HCT116 (cell line): ENCODE measurements at regions not wholly inside any gene's neighbourhood (a gene's known extent, or its start where the extent isn't known, plus 50 kb on each side); places are given as distances from the start of the nearest gene placed in this dataset.

Experiments
- ATAC-seq: fragments of 200-7000 bp; cut with Tn5 transposase; 2 replicates; pipeline ENCODE4 v1.9.1; 2020; ENCODE audit warnings: mild to moderate bottlenecking, moderate library complexity
- BruUV-seq: library from RNA; stranded (reverse); fragments of 400-500 nt; replicated peaks from 2 replicates; lab custom pipeline; 2021; lab: Mats Ljungman, UMichigan
- CTCF ChIA-PET: fragments of 300-600 bp; sonication (Branson Sonifier 250); formaldehyde crosslinking; loops from one replicate; lab custom pipeline; 2021; ENCODE audit warnings: antibody characterized with exemption; lab: Charles Lee
- POLR2A ChIA-PET: fragments of 300-600, 350-600 bp; sonication (Branson Sonifier 250); formaldehyde crosslinking; loops from one replicate; lab custom pipeline; 2021; ENCODE audit warnings: antibody characterized with exemption; lab: Charles Lee
- RAD21 ChIA-PET, 2 experiments: fragments of 300-600 bp; sonication (Branson Sonifier 250); formaldehyde crosslinking; loops; one replicate each; lab custom pipeline; 2023; ENCODE audit warnings: low total read pairs in 2 of 2; ENCODE audit not compliant: uncharacterized antibody in 2 of 2, unreplicated experiment in 2 of 2, low non-redundant PET in 1 of 2; lab: Charles Lee
- DNase-seq: peaks from one replicate; pipeline ENCODE4 v3.0.0-alpha.2; 2010; ENCODE audit warnings: low read depth, low spot score
- H2AFZ ChIP-seq: fragments of 200-600 bp; shearing (Covaris generic), sonication (generic); 2 replicates; pipeline ENCODE4 v1.6.1; 2017; ENCODE audit warnings: low read depth, mixed run types, mixed read lengths, antibody characterized with exemption, low read length; ENCODE audit not compliant: poor library complexity, severe bottlenecking
- H3K27ac ChIP-seq: 2 replicates; pipeline ENCODE4 v1.5.1; 2012; ENCODE audit warnings: low read depth, low read length
- H3K27me3 ChIP-seq: fragments of 200-600 bp; sonication (generic); 2 replicates; pipeline ENCODE4 v1.6.1; 2016; ENCODE audit warnings: mixed run types, low read length, mixed read lengths; ENCODE audit not compliant: insufficient read depth
- H3K36me3 ChIP-seq, 2 experiments: fragments of 200-500 bp in 1 of 2; fragments of 200-600 bp in 1 of 2; sonication (Bioruptor generic) in 1 of 2; sonication (generic) in 1 of 2; 2 replicates each; pipeline versions ENCODE4 v1.5.1 to v1.6.1; 2014 to 2016; ENCODE audit warnings: low read length in 2 of 2, inconsistent platforms in 1 of 2, mixed read lengths in 1 of 2, mixed run types in 1 of 2; ENCODE audit not compliant: insufficient read depth in 2 of 2, control insufficient read depth in 1 of 2
- H3K4me1 ChIP-seq, 2 experiments: fragments of 200-600 bp in 1 of 2; sonication (generic) in 1 of 2; 2 replicates each; pipeline versions ENCODE4 v1.5.1 to v1.6.1; 2012 to 2017; ENCODE audit warnings: low read length in 2 of 2, inconsistent platforms in 1 of 2, mild to moderate bottlenecking in 1 of 2, mixed read lengths in 1 of 2, mixed run types in 1 of 2, moderate library complexity in 1 of 2; ENCODE audit not compliant: insufficient read depth in 2 of 2, control insufficient read depth in 1 of 2
- H3K4me2 ChIP-seq: fragments of 200-600 bp; sonication (generic); 2 replicates; pipeline ENCODE4 v1.6.1; 2017; ENCODE audit warnings: mixed run types, low read length, mixed read lengths
- H3K4me3 ChIP-seq, 2 experiments: fragments of 200-600 bp in 1 of 2; sonication (generic) in 1 of 2; replicated peaks in 1 of 2; 2 replicates each; pipeline ENCODE4 v1.5.1; 2011 to 2016; ENCODE audit warnings: low read length in 2 of 2, control low read depth in 1 of 2, low read depth in 1 of 2, mild to moderate bottlenecking in 1 of 2, mixed read lengths in 1 of 2, mixed run types in 1 of 2
- H3K79me2 ChIP-seq: fragments of 200-600 bp; sonication (generic); 2 replicates; pipeline ENCODE4 v1.6.1; 2017; ENCODE audit warnings: mild to moderate bottlenecking, mixed run types, low read length, moderate library complexity, mixed read lengths; ENCODE audit not compliant: insufficient read depth
- H3K9ac ChIP-seq: fragments of 200-600 bp; sonication (generic); 2 replicates; pipeline ENCODE4 v1.6.1; 2016; ENCODE audit warnings: low read length, mixed read lengths
- H3K9me2 ChIP-seq: fragments of 200-600 bp; sonication (generic), shearing (Covaris generic); 2 replicates; pipeline ENCODE4 v1.6.1; 2017; ENCODE audit warnings: mixed run types, mild to moderate bottlenecking, moderate library complexity; ENCODE audit not compliant: insufficient read depth
- H3K9me3 ChIP-seq, 2 experiments: fragments of 200-500 bp in 1 of 2; fragments of 200-600 bp in 1 of 2; sonication (Bioruptor generic) in 1 of 2; sonication (generic) in 1 of 2; 2 replicates each; pipeline ENCODE4 v1.6.1; 2014 to 2017; ENCODE audit warnings: low read length in 2 of 2, mixed read lengths in 2 of 2, inconsistent platforms in 1 of 2, low read depth in 1 of 2, mild to moderate bottlenecking in 1 of 2, mixed run types in 1 of 2, moderate library complexity in 1 of 2; ENCODE audit not compliant: control insufficient read depth in 1 of 2, insufficient read depth in 1 of 2
- H4K20me1 ChIP-seq: fragments of 200-600 bp; sonication (generic), shearing (Covaris generic); 2 replicates; pipeline ENCODE4 v1.6.1; 2017; ENCODE audit warnings: mixed run types, mild to moderate bottlenecking, moderate library complexity; ENCODE audit not compliant: insufficient read depth
- ATF3 ChIP-seq: IDR thresholded peaks from 2 replicates; pipeline ENCODE4 v1.6.1; 2012
- CBX3 ChIP-seq: IDR thresholded peaks from 2 replicates; pipeline ENCODE4 v1.6.1; 2012; ENCODE audit warnings: low read depth
- EZH2 ChIP-seq: fragments of 200-600 bp; sonication (generic); IDR thresholded peaks from 2 replicates; pipeline ENCODE4 v1.6.1; 2017; ENCODE audit warnings: antibody characterized with exemption, mixed run types
- FOSL1 ChIP-seq: IDR thresholded peaks from 2 replicates; pipeline ENCODE4 v1.6.1; 2012; ENCODE audit warnings: low read depth
- MAX ChIP-seq: IDR thresholded peaks from 2 replicates; pipeline ENCODE4 v1.6.1; 2012
- POLR2AphosphoS5 ChIP-seq: IDR thresholded peaks from 2 replicates; pipeline ENCODE4 v1.6.1; 2011; ENCODE audit warnings: mild to moderate bottlenecking, low read depth, low read length, moderate library complexity
- RAD21 ChIP-seq: IDR thresholded peaks from 2 replicates; pipeline ENCODE4 v1.6.1; 2012; ENCODE audit warnings: low read depth, mild to moderate bottlenecking
- SIN3A ChIP-seq: IDR thresholded peaks from 2 replicates; pipeline ENCODE4 v1.6.1; 2012; ENCODE audit warnings: low read depth
- SP1 ChIP-seq: IDR thresholded peaks from 2 replicates; pipeline ENCODE4 v1.6.1; 2012; ENCODE audit warnings: low read depth
- TCF7L2 ChIP-seq: IDR thresholded peaks from 2 replicates; pipeline ENCODE4 v1.7.0; 2011; ENCODE audit warnings: borderline replicate concordance, inconsistent platforms; ENCODE audit not compliant: insufficient read depth, insufficient read length; ENCODE audit errors: extremely low read depth
- ZFX ChIP-seq: fragments of 450-650 bp; IDR thresholded peaks from 2 replicates; pipeline ENCODE4 v1.6.1; 2017
- ZNF274 ChIP-seq: fragments of 200-500 bp; sonication (Bioruptor generic); IDR thresholded peaks from 2 replicates; pipeline ENCODE4 v1.6.1; 2014; ENCODE audit warnings: mild to moderate bottlenecking, low read depth, low read length, inconsistent platforms
- intact Hi-C: fragments of 100-400 bp; cut with micrococcal nuclease; formaldehyde crosslinking; loops from 2 replicates; pipeline ENCODE4 v1.10.0; 2022

- intact Hi-C loops = no loop called here
Observed at GRCh38 chr2:59827677-59828076, 725.8 kb downstream of the BCL11A start.

GRCh38 chr2:59826177-59826576, 727.3 kb downstream of the BCL11A start:
- Histone ChIP-seq H4K20me1 (no peaks in the 10 kb centered on the region), H2AFZ (no peak overlapping the region), H3K4me3 (no peak overlapping the region), H3K4me1 (no peaks in the 10 kb centered on the region), H3K9me2 (no peaks in the 10 kb centered on the region), H3K27ac (no peak overlapping the region), H3K27me3 (no peaks in the 10 kb centered on the region), H3K9me3 (0 out of 4 replicates have a peak, but pooled peaks cover 0 to 4% of the 10 kb centered on the region in 2 experiments), H3K4me2 (no peak overlapping the region), H3K9ac (no peak overlapping the region), H3K79me2 (no peaks in the 10 kb centered on the region), H3K36me3 (no peaks in the 10 kb centered on the region)
- TF ChIP-seq MAX = no peak
- no peak for TF ChIP-seq CBX3
- TF ChIP-seq EZH2 = no peak
- TF ChIP-seq ATF3 = no peak
- TF ChIP-seq SIN3A = no peak
- TF ChIP-seq FOSL1 = no peak
- no peak for TF ChIP-seq ZNF274
- no peak for TF ChIP-seq TCF7L2
- no peak for TF ChIP-seq POLR2AphosphoS5
- DNase-seq (no peak), ATAC-seq (no peak)
- intact Hi-C loops = no loop called here
- no TSS peak for BruUV-seq
- RAD21 ChIA-PET = no interaction called here
- POLR2A ChIA-PET = no interaction called here
- CTCF ChIA-PET = no interaction called here

More at GRCh38 chr2:59827677-59828076, 725.8 kb downstream of the BCL11A start:
- Histone ChIP-seq H3K9ac (no peak overlapping the region), H2AFZ (no peak overlapping the region), H3K9me3 (0 out of 4 replicates have a peak, but pooled peaks cover 0 to 3% of the 10 kb centered on the region in 2 experiments), H3K27ac (no peak overlapping the region), H3K36me3 (no peaks in the 10 kb centered on the region), H3K4me2 (no peak overlapping the region), H4K20me1 (no peaks in the 10 kb centered on the region), H3K79me2 (no peaks in the 10 kb centered on the region), H3K4me1 (no peaks in the 10 kb centered on the region), H3K9me2 (no peaks in the 10 kb centered on the region), H3K27me3 (no peaks in the 10 kb centered on the region), H3K4me3 (no peak overlapping the region)
- CTCF ChIA-PET = no interaction called here
- BruUV-seq = no TSS peak
- ATAC-seq (no peak), DNase-seq (no peak)
- POLR2A ChIA-PET = no interaction called here
- TF ChIP-seq ZFX (no peak), POLR2AphosphoS5 (no peak), SP1 (no peak), RAD21 (no peak)
- RAD21 ChIA-PET = no interaction called here
